HG03521 (cell line): ENCODE measurements at regions not wholly inside any gene's neighbourhood (a gene's known extent, or its start where the extent isn't known, plus 50 kb on each side); places are given as distances from the start of the nearest gene placed in this dataset.

Source experiments
- ATAC-seq: cut with Tn5 transposase; IDR thresholded peaks from one replicate; pipeline ENCODE4 v1.9.1; 2021; ENCODE audit warnings: mild to moderate bottlenecking, moderate library complexity; ENCODE audit not compliant: unreplicated experiment

DNA sequence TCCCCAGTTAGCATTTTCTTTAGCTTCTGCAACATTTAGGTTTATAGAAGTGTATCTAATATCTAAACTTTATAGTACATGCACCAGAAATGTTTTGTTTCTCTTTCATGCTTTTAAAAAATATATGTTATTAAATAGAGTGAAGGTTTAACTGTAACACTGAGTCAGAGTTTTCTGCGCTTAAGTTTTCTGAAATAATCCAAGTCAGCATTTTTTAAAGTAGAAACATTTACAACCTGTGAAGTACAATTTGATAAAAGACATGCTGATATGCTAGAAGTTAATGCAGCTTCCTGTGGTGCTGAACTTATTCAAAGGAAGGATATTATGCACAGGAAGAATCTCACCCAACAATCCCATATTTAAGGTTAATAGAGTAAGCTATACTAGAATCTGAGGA is 1096.8 kb downstream of the LRFN5 start:
- ATAC-seq: no peak

DNA sequence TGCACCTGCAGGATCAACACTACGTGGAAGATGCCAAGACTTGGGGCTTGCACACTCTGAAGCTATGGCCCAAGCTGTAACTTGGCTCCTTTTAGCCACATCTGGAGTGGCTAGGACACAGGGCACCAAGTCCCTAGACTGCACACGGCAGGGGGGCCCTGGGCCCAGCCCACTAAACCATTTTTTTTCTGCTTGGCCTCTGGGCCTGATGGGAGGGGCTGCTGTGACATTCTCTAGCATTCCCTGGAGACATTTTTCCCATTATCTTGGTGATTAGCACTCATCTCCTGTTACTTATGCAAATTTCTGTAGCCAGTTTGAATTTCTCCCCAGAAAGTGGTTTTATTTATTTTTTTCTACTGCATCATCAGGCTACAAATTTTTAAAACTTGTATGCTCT is 1080.7 kb downstream of the LRFN5 start:
- no peak for ATAC-seq

DNA sequence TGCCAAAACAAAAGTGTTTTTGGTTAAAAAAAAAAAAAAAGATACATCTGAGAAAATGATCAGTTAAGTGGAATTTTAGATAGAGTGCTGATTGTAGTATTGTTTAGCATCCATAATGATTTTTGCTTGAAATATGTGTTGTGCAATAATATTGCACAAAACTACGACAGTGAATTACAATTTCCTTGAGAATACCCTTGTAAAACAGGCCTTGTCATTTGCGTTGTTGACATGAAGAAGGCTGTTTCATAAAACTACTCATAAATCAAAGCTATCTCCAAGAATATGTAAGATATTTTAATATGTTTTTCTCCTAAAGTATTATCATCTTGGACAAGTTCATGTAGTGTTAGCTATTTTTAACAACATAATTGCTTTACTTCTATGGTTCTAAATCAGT is 1077.0 kb downstream of the LRFN5 start:
- no peak for ATAC-seq

DNA sequence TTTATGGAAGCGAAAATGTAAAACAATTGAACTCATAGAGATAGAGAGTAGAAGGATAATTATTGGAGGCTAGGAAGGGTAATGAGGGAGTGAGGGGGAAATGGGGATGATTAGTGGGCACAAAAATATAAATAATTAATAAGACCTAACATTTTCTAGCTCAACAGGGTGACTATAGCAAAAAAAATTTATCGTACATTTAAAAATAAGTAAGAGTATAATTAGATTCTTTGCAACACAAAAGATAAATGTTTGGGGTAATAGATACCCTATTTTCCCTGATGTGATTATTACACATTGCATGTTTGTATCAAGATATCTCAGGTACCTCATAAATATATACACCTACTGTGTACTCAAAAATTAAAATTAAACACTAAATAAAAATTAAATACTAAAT is 1070.0 kb downstream of the LRFN5 start:
- no peak for ATAC-seq

DNA sequence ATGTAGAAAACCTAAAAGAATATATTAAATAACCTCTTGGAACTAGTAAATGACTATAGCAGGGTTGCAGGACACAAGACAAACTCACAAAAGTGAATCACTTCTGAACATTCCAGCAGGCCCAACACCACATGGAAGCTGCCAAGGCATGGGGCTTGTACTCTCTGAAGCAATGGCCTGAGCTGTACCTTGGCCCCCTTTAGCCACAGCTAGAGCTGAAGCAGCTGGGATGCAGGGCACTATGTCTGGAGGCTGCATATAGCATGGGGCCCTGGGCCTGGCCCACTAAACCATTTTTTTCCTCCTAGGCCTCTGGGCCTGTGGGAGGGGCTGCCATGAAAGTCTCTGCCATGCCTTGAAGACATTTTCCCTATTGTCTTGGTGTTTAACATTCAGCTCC is 1067.3 kb downstream of the LRFN5 start:
- no peak for ATAC-seq

DNA sequence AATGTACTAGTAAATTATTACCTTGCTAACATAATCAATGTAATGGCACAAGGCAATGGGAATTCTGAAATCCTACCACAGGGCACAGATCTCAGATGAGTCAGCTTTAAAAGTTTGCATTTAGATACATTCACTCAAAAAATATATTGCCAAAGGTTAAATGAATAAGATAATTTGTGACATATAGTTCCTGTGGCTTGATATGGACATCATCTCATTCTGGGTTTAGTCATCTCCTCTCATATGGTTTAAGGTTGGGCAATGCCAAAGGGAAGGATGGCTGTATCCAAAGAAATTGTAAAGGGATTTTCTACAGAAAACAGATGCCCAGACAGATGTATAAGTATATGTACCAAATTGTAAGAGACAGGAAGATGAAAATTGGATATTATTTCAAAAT is 1065.0 kb downstream of the LRFN5 start:
- ATAC-seq: no peak

DNA sequence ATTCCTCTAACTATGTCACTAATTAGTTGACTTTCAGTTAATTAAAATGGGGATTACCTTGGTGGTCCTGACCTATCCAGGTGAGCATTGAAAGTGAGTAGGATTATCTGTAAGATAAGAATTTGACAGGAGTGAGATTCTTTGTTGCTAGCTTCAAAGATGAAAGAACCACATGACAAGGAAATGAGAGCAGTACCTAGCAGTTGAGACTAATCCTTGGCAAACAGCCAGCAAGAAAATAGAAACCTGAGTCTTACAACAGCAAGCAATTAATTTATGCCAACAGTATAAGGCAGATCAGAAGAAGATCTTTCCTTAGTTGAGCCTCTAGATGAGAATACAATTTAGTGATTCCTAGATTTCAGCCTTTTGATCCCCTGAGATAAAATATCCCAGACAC is 1058.4 kb downstream of the LRFN5 start:
- ATAC-seq: no peak

DNA sequence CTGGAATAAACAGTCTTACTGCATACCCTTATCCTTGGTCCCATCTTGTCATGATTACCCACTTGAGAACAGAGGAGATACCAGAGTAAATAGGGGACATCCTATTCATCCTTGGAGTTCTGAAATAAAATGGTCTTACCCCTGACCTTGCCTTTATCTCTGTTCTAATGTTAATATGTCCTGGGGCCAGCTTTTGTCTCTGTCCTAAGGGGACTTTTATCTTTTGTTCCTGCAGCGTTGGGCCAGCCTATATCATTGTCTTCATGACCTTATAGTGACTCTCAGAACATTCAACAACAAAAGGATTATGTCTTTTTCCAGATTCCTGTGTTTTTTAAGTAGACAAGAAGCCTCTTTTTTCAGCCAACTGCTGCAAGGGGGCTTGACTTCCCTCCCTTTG is 1057.5 kb downstream of the LRFN5 start:
- ATAC-seq: no peak

DNA sequence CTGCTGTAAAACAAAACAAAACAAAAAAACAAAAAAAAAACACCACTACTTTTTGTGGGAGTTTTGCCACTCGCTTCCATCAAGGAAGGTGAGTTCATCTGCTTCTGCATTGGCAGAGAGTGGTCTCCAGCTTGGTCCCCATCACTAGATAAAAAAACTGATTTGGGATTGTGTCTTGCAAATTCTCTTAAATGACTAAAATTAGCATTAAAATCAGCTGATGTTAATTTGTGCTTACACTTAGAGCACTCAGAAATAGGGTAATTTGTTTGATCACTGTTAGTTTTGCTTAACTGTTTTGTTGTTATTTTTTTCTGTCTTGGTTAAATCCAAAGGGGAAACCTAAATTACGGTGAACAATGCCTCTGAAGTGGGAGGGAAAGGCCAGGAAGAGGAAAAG is 1048.0 kb downstream of the LRFN5 start:
- no peak for ATAC-seq

DNA sequence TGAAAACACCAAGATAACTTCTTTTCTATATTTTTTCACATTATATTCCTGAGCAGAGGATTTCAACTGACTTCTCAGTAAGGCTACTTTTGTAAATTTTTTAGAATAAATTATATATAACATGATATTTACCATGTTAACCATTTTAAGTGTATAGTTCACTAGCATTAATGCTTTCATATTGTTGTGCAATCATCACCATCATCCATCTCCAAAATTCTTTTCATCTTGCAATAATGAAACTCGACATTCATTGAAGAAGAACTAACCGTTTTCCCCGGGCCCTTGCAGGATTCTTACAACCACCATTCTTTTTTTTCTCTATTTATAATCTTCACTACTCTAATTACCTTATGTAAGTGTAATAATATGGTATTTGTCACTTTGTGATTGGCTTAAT is 1036.1 kb downstream of the LRFN5 start:
- no peak for ATAC-seq

DNA sequence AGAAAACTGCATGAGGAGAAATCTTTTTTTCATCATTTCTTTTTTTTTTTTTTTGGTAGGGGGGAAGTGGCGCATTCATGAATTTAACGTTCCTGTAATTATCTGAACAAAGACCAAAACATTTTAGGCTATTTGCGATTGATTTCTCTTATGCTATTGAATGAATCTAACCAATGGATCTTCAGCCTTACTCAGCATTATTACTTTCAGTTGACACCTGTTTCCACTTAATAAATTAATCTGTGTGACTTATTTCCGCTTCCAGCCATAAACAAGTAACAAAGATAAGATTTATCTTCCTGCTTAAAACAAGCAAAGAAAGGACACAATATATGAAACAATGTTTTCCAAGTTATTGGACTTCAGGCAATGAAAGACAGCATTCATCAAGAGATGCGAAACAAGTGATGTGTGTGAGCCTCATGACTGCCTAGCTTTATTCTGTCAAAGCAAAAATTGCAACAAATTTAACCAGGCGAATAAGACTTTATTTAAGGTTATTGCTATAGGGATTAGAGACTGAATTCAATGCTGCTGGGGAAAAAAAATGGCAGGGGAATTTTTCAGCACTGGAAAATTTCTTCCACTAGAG is 1026.9 kb downstream of the LRFN5 start:
- ATAC-seq: no peak

DNA sequence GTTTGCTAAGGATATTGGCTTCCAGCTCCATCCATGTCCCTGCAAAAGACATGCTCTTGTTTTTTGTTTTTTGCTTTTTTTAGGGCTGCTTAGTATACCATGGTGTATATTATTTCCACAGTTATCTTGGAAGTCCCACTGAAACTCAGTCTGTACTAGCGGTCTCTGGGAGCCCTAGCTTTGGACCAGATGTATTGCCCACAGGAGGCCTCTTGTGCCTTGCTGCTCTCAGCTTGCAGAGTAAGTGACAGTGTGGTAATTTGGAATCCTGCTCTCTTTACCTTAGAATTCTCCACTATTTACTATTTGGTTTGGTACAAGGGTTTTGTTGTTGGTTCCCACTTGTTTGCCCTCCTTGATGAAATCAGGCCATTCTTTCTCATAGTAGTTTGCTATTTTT is 1022.9 kb downstream of the LRFN5 start:
- ATAC-seq: no peak

DNA sequence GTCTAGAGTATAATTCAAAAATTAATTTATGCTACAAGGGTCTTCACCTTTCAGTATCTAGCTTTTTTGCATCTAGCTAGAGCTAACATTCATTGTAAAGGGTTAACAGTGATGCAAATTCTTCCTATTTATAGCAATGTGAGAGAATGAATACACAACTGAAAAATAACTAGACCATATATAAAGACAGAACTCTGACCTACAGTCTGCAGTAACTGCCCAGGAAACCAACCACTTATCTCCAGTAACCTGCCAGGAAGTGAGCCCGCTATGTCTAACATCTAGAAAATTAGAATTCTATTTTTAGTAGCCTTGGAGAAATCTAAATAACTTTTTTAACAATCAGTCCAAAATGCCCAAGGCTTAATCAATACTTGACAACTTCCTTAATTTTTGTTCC is 1021.9 kb downstream of the LRFN5 start:
- ATAC-seq: no peak

DNA sequence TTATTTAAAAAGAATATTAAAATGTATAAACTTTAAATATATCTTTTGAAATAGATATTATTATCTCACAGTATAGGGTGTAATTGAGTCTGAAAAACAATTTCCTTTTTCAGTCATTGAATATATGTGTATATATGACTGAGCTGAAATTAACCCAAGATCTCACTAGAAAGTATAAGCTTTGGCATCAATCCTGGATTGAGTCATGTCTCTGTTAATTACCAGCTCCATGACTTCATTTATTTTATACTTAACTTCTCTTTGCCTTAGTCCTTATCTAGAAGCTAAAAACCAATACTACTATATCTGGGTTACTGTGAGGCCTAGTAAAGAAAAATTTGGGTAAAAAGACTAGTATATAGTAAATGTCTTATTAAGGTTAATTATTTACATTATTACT is 1020.3 kb downstream of the LRFN5 start:
- no peak for ATAC-seq

DNA sequence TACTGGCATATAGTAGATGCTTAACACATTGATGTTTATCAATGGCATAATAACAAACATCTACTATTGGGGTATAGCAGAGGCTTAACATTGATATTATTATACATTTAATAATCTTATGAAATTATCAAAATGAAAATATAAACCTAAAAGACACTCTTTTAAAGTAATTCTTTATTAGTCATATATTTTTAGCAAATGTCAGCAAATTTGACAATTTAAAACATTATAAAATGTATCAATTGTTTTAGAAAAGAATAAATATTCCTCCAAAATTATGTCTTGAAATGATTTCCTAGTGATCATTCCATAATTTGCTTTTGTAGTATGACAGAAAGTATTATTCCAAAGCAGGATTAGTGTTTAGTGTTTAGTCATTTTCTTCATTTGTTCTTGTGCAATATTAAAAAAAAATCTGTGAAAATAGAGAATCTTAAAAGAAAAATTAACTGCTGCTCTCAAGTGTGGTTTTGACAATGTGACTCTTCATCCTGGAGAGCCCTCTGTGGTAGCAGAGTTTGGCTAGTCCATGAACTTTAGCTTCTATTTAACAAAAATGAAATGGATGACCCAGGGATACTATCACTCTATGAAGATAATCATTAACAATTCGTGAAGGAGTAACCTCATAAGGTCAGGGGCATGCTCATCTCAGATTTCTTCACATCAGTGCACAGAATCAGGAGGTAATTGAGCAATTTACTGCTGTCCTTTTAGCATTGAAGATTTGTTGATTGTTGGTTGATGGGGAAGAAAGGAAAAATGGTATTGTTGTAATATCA is 1018.5 kb downstream of the LRFN5 start:
- ATAC-seq: no peak

DNA sequence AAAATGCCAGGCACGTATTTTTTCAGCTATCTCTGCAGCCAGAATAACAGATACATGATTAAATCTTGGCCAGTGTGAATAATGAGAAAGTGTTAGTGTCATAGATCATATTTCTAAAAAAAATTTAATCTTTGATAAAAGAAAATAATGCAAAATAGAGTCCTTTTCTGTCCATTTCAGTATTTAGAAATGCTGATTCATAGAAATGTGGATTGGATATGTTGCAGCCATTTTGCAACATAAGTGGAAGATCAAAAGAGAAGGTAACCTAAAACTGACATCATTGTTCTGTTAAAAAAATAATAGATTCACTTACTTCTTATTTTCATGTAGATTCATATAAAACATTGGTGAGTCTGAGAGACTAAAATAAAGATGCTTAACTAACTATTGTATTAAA is 1010.3 kb downstream of the LRFN5 start:
- no peak for ATAC-seq

DNA sequence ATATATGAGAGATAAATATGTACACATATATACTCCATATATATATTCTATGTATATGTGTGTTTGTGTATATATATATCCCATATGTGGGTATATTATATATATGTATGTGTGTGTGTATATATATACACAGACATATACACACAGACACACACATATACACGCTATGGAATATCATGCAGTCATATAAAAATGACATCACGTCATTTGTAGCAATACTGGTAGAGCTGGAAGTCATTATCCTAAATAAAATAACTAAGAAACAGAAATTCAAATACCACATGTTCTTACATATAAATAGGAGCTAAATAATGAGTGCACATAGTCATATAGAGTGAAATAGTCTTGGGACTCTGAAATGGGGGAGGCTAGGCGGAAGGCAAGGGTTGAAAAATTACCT is 1000.2 kb downstream of the LRFN5 start:
- ATAC-seq: no peak

DNA sequence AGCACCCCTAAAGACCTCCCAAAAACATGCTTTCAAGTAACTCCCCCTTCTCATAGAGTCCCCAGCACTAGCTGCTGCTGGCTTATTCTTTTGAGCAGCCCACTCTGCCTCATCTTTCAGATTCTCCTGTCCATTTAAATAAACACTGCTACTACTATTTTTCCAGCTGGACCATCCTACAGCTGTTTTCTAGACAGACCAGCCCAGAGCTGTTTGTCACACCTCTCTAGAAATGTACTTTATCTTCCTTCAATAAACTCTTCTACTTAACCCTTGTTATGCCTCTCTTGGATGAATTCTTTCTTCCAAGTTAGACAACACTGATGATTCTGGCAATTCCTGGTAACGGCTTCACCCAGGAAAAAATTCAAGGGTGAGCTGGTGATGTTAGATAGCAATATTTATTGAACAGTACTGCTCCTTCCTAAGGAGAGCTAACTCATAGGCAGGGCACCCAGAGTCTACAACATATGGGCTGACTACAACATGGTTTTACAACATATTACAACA is 995.7 kb downstream of the LRFN5 start:
- no peak for ATAC-seq

DNA sequence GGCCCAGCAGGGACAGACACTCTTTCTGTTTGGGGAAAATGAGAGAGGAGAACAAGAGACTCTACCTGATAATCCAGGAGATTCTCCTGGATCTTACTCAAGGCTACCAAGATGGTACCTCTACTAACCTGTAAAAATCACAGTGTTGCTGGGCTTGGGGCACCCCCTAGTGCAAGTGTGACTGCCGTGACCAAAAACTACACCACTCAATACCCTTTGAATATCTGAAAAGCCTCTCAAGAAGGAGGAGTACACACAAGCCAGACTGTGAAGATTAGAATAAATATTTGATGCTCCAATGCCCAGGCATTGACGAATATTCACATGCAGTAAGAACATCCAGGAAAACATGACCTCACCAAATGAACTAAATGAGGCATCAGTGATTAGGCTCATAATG is 965.4 kb downstream of the LRFN5 start:
- ATAC-seq: no peak

DNA sequence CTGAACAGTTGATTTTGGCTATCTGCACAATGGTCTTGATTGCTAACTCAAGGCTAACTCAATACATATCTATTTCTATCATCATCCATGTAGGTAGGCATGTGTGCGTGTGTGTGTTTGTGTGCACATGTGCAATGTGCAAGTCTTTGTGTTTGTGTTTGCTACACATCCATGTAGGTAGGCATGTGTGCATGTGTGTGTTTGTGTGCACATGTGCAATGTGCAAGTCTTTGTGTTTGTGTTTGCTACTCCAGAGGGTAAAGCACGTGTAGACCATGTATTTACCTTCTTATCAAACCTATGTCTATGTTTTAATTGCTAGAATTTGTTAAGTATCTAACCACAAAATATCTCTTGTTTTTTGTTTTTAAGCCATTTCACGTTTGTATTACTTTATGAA is 962.6 kb downstream of the LRFN5 start:
- ATAC-seq: no peak

DNA sequence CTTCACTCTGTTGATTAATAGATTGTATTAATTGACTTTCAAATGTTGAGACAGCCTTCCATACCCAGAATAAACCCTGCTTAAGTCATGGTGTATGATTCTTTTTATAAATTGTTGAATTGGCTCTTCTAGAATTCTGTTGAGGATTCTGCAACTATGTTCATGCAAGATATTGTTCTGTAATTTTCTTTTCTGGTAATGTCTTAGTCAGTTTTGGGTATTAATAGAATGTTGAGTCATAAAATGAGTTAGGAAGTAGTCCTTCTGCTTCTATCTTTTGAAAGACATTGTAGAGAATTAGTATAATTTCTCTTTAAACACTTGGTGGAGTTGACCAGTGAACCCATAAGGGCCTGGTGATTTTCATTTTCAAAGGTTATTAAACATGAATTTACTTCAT is 958.9 kb downstream of the LRFN5 start:
- ATAC-seq: no peak

DNA sequence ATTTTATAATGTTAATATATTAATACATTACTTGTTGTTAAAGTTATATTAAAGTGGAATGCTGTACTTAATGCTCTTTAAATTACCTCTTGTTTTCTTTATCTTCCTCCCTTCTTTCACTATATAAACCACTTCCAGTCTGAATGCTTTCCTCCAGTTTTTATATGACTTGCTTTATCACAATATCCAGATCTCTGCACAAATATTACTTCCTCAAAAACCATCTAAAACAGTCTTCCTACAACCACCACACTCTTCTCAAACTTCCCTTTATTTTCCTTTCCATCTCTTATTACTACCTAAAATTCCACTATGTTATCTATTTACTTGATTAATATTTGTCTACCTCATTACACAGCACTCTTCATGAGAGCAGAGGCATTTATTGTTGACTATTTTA is 956.6 kb downstream of the LRFN5 start:
- no peak for ATAC-seq

DNA sequence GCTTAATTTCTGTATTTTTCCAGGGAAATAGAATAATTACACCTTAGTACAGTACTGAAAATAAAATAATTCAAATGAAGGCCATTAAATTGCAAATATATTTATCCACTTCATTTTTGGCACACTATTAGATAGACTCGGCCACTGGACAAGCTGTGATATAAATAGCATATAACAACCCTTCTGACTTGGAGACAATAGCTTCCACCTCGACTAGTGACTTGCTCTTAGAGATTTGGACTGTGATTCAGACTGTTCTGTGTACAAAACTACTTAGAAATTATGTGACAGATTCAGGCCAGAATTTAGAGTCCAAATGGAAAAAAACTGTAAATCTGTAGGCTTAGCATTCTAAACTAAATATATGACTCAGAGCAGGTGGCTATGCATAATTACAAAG is 949.9 kb downstream of the LRFN5 start:
- ATAC-seq: no peak
